KMS-11 (cell line): ENCODE measurements at regions not wholly inside any gene's neighbourhood (a gene's known extent, or its start where the extent isn't known, plus 50 kb on each side); places are given as distances from the start of the nearest gene placed in this dataset.

Experiments
- H2AFZ ChIP-seq: fragments of 200-600 bp; sonication (generic); 2 replicates; pipeline ENCODE4 v1.6.1; 2016; ENCODE audit warnings: antibody characterized with exemption, mixed run types, low read depth
- H3K27ac ChIP-seq: fragments of 200-600 bp; sonication (generic); 2 replicates; pipeline ENCODE4 v1.6.1; 2016; ENCODE audit warnings: mild to moderate bottlenecking, mixed run types
- H3K27me3 ChIP-seq: fragments of 200-600 bp; sonication (generic); 2 replicates; pipeline ENCODE4 v1.6.1; 2017; ENCODE audit warnings: mild to moderate bottlenecking, low read depth, mixed run types, moderate library complexity; ENCODE audit not compliant: insufficient read depth
- H3K36me3 ChIP-seq: fragments of 200-600 bp; sonication (generic); 2 replicates; pipeline ENCODE4 v1.6.1; 2017; ENCODE audit warnings: mild to moderate bottlenecking, mixed run types; ENCODE audit not compliant: insufficient read depth
- H3K4me1 ChIP-seq: fragments of 200-600 bp; sonication (generic); 2 replicates; pipeline ENCODE4 v1.6.1; 2016; ENCODE audit warnings: mild to moderate bottlenecking, low read depth, mixed run types; ENCODE audit not compliant: poor library complexity, severe bottlenecking
- H3K4me2 ChIP-seq: fragments of 200-600 bp; sonication (generic); 2 replicates; pipeline ENCODE4 v1.7.0; 2016; ENCODE audit warnings: mild to moderate bottlenecking, mixed run types
- H3K4me3 ChIP-seq: fragments of 200-600 bp; sonication (generic); IDR thresholded peaks from 2 replicates; pipeline ENCODE4 v1.6.1; 2017; ENCODE audit warnings: low read depth, low read length, mixed read lengths; ENCODE audit not compliant: insufficient read depth
- H3K79me2 ChIP-seq: fragments of 200-600 bp; sonication (generic); 2 replicates; pipeline ENCODE4 v1.6.1; 2016; ENCODE audit warnings: low read depth, mixed run types; ENCODE audit not compliant: insufficient read depth
- H3K9ac ChIP-seq: fragments of 200-600 bp; sonication (generic); 2 replicates; pipeline ENCODE4 v1.6.1; 2016; ENCODE audit warnings: mild to moderate bottlenecking, mixed run types
- H4K20me1 ChIP-seq: fragments of 200-600 bp; sonication (generic); 2 replicates; pipeline ENCODE4 v1.6.1; 2016; ENCODE audit warnings: mild to moderate bottlenecking, mixed run types; ENCODE audit not compliant: insufficient read depth
- TF ChIP-seq, protein P1 (sequence below): fragments of 200-600 bp; sonication (generic); conservative IDR thresholded peaks from 2 replicates; pipeline ENCODE4 v1.6.1; 2017; ENCODE audit warnings: low read depth, mild to moderate bottlenecking, antibody characterized with exemption, low read length, moderate library complexity, mixed read lengths

GRCh38 chr6:47130086-47130485 lies 88.0 kb upstream of the ADGRF1 start:
- no peak overlapping the region for H3K4me3 ChIP-seq
- H3K4me1 ChIP-seq: no peaks in the 10 kb centered on the region
- H3K27me3 ChIP-seq: no peaks in the 10 kb centered on the region
- H2AFZ ChIP-seq: no peak overlapping the region
- H3K27ac ChIP-seq: no peak overlapping the region
- TF ChIP-seq, protein P1, sequence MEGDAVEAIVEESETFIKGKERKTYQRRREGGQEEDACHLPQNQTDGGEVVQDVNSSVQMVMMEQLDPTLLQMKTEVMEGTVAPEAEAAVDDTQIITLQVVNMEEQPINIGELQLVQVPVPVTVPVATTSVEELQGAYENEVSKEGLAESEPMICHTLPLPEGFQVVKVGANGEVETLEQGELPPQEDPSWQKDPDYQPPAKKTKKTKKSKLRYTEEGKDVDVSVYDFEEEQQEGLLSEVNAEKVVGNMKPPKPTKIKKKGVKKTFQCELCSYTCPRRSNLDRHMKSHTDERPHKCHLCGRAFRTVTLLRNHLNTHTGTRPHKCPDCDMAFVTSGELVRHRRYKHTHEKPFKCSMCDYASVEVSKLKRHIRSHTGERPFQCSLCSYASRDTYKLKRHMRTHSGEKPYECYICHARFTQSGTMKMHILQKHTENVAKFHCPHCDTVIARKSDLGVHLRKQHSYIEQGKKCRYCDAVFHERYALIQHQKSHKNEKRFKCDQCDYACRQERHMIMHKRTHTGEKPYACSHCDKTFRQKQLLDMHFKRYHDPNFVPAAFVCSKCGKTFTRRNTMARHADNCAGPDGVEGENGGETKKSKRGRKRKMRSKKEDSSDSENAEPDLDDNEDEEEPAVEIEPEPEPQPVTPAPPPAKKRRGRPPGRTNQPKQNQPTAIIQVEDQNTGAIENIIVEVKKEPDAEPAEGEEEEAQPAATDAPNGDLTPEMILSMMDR: no peak
- no peak overlapping the region for H3K9ac ChIP-seq
- no peaks in the 10 kb centered on the region for H4K20me1 ChIP-seq
- no peaks in the 10 kb centered on the region for H3K36me3 ChIP-seq
- H3K4me2 ChIP-seq: no peak overlapping the region
- H3K79me2 ChIP-seq: no peaks in the 10 kb centered on the region

DNA sequence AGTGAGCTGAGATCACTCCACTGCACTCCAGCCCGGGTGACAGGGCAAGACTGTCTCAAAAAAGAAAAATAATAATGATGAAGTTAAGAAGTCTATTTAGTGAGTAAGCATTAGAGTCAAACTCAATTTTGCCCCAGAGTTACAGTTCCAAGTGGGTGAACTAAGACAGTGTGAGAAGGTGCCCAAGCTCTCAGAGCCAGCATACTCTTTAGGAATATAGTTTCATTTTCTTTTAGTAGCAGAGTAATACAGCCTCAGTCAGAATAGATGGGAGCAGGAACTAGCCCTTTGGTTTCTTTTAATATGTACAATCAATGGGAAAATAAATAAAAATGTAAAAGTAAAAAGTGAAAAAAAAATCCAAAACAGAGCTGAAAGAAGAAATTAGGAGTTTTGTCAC lies 87.0 kb upstream of the ADGRF1 start:
- TF ChIP-seq, protein P1: no peak
- H3K27ac ChIP-seq: no peak overlapping the region
- H3K4me3 ChIP-seq: no peak overlapping the region
- no peak overlapping the region for H3K4me2 ChIP-seq
- no peaks in the 10 kb centered on the region for H3K27me3 ChIP-seq
- no peak overlapping the region for H2AFZ ChIP-seq
- H3K9ac ChIP-seq: no peak overlapping the region
- H4K20me1 ChIP-seq: no peaks in the 10 kb centered on the region
- H3K4me1 ChIP-seq: no peaks in the 10 kb centered on the region
- no peaks in the 10 kb centered on the region for H3K79me2 ChIP-seq
- H3K36me3 ChIP-seq: no peaks in the 10 kb centered on the region

DNA sequence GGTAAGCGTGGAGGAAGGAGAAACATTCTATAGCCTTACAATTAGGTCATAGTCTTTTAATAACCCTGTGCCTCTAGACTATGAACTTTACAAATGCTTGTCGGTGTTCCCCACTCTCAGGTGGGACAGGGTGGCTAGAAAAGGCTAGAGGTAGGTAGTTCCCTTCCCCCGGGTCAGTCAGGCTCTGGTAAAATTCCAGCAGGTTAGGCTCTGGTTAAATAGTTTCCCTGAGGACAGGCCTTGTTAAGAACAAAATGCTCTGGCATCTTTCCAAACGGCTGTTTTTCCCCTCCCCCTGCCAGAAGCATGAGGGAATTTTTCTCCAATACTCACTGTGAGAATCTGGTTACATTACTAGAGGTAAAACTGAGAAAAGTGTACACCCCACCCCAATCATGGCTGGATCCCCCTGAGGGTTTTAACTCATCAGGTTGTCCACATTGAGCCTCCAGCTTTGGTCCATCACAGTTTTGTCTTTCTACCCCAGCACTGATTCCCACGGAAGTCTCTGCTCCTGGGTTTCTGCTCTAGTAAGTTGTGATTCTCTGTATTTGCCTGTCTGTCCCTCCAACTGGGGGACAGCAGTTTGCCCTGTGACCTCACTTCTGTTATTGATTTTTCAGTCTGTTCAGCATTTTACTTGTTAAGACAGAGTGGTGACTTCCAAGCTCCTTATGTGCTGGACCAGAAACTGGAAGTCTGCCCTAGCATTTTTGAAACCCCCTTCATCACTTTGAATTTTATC lies 84.7 kb upstream of the ADGRF1 start:
- Histone ChIP-seq H3K27me3 (no peaks in the 10 kb centered on the region), H3K36me3 (no peaks in the 10 kb centered on the region), H3K9ac (no peak overlapping the region), H3K4me3 (no peak overlapping the region), H2AFZ (no peak overlapping the region), H3K4me2 (no peak overlapping the region), H3K79me2 (no peaks in the 10 kb centered on the region), H4K20me1 (no peaks in the 10 kb centered on the region), H3K4me1 (no peaks in the 10 kb centered on the region), H3K27ac (no peak overlapping the region)
- TF ChIP-seq, protein P1: no peak

DNA sequence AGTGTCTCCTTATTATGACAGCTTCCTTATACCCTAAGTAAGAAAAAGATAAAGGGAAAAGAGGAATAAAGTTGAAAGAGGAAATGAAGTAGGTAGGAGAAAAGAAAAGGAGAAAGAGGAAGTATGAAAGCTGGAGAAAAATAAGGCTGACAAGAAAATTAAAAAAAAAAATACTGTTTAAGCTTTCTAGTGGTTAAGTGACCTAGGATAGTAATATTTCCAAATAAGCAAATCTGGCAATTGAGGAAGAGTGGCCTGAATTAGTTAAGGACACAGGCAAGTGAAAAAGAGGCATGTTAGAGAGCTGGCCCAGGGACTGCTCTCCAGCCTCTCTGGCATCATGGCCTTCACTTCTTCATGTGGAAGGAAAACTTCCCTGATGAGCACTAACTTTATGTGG lies 76.5 kb upstream of the ADGRF1 start:
- no peak overlapping the region for H3K9ac ChIP-seq

More for the DNA sequence above, 76.5 kb upstream of the ADGRF1 start:
- Histone ChIP-seq H3K27ac (no peak overlapping the region), H3K4me3 (no peak overlapping the region), H3K36me3 (no peaks in the 10 kb centered on the region), H3K79me2 (no peaks in the 10 kb centered on the region), H3K4me2 (no peak overlapping the region), H3K27me3 (no peaks in the 10 kb centered on the region), H2AFZ (no peak overlapping the region), H3K4me1 (no peaks in the 10 kb centered on the region), H4K20me1 (no peaks in the 10 kb centered on the region)
- TF ChIP-seq, protein P1: no peak
